OCI-LY3 (cell line): ENCODE measurements at regions not wholly inside any gene's neighbourhood (a gene's known extent, or its start where the extent isn't known, plus 50 kb on each side); places are given as distances from the start of the nearest gene placed in this dataset.

ENCODE experiments used
- H2AFZ ChIP-seq: fragments of 200-600, 300-600 bp; shearing (Covaris generic); 2 replicates; pipeline ENCODE4 v1.6.0; 2014; ENCODE audit warnings: antibody characterized with exemption, low read depth, low read length
- H3K27ac ChIP-seq: fragments of 200-600, 300-600 bp; sonication (generic); 2 replicates; pipeline ENCODE4 v1.5.1; 2014; ENCODE audit warnings: mild to moderate bottlenecking, low read length, moderate library complexity, mixed read lengths
- H3K27me3 ChIP-seq: fragments of 200-600, 300-600 bp; sonication (generic); 2 replicates; pipeline ENCODE4 v1.6.1; 2014; ENCODE audit warnings: low read depth, low read length, mixed read lengths
- H3K36me3 ChIP-seq: fragments of 200-600, 300-600 bp; sonication (generic); replicated peaks from 2 replicates; pipeline ENCODE3; 2014; ENCODE audit warnings: low read depth, low read length, mixed read lengths
- H3K4me1 ChIP-seq: fragments of 300-600, 200-600 bp; sonication (generic); 2 replicates; pipeline ENCODE4 v1.6.1; 2014; ENCODE audit warnings: low read length, mixed read lengths
- H3K4me2 ChIP-seq: fragments of 200-600, 300-600 bp; sonication (generic); 2 replicates; pipeline ENCODE4 v1.6.1; 2014; ENCODE audit warnings: low read length, mixed read lengths
- H3K4me3 ChIP-seq: fragments of 300-600, 200-600 bp; sonication (generic); 2 replicates; pipeline ENCODE4 v1.5.1; 2014; ENCODE audit warnings: antibody characterized with exemption, mild to moderate bottlenecking, low read length, moderate library complexity
- H3K79me2 ChIP-seq: fragments of 300-600, 200-600 bp; shearing (Covaris generic); 2 replicates; pipeline ENCODE4 v1.6.1; 2014; ENCODE audit warnings: mild to moderate bottlenecking, low read length, mixed read lengths
- H3K9ac ChIP-seq: fragments of 300-600, 200-600 bp; shearing (Covaris generic); 2 replicates; pipeline ENCODE4 v1.6.0; 2014; ENCODE audit warnings: mild to moderate bottlenecking, low read length, moderate library complexity
- H3K9me3 ChIP-seq: fragments of 200-600, 300-600 bp; shearing (Covaris generic); 2 replicates; pipeline ENCODE4 v1.6.1; 2014; ENCODE audit warnings: low read length, mixed read lengths; ENCODE audit not compliant: insufficient read depth
- H4K20me1 ChIP-seq: fragments of 200-600, 300-600 bp; sonication (generic); 2 replicates; pipeline ENCODE4 v1.6.1; 2016; ENCODE audit warnings: low read length, mixed read lengths; ENCODE audit not compliant: insufficient read depth
- CTCF ChIP-seq: fragments of 200-600, 300-600 bp; sonication (generic); IDR thresholded peaks from 2 replicates; pipeline ENCODE4 v1.5.1; 2014; ENCODE audit warnings: antibody characterized with exemption, low read length, low read depth
- EZH2phosphoT487 ChIP-seq: fragments of 200-600 bp; shearing (Covaris generic); IDR thresholded peaks from 2 replicates; pipeline ENCODE4 v1.6.1; 2018; ENCODE audit warnings: antibody characterized with exemption, mixed run types, low read depth

GRCh38 chr9:80571953-80572352 lies 1000.2 kb downstream of the TLE4 start:
- Histone ChIP-seq H3K79me2 (no peaks in the 10 kb centered on the region), H2AFZ (no peak overlapping the region), H3K9ac (no peak overlapping the region), H3K36me3 (no peaks in the 10 kb centered on the region), H4K20me1 (no peaks in the 10 kb centered on the region), H3K27me3 (no peaks in the 10 kb centered on the region), H3K4me2 (no peak overlapping the region), H3K4me1 (no peaks in the 10 kb centered on the region), H3K4me3 (no peak overlapping the region), H3K9me3 (no peaks in the 10 kb centered on the region), H3K27ac (no peak overlapping the region)
- TF ChIP-seq EZH2phosphoT487: no peak
- no peak for TF ChIP-seq CTCF

GRCh38 chr9:80569236-80569635 lies 997.5 kb downstream of the TLE4 start:
- TF ChIP-seq CTCF (no peak), EZH2phosphoT487 (no peak)
- no peaks in the 10 kb centered on the region for H4K20me1 ChIP-seq
- H3K9me3 ChIP-seq: no peaks in the 10 kb centered on the region
- H3K4me2 ChIP-seq: no peak overlapping the region
- H2AFZ ChIP-seq: no peak overlapping the region
- no peak overlapping the region for H3K4me3 ChIP-seq
- H3K27ac ChIP-seq: no peak overlapping the region
- no peak overlapping the region for H3K9ac ChIP-seq
- no peaks in the 10 kb centered on the region for H3K36me3 ChIP-seq
- no peaks in the 10 kb centered on the region for H3K79me2 ChIP-seq
- H3K4me1 ChIP-seq: no peaks in the 10 kb centered on the region
- no peaks in the 10 kb centered on the region for H3K27me3 ChIP-seq

- Histone ChIP-seq H3K27me3 (no peaks in the 10 kb centered on the region), H3K79me2 (no peaks in the 10 kb centered on the region), H3K9me3 (no peaks in the 10 kb centered on the region), H3K27ac (no peak overlapping the region), H3K4me1 (no peaks in the 10 kb centered on the region), H3K4me3 (no peak overlapping the region), H3K4me2 (no peak overlapping the region), H2AFZ (no peak overlapping the region), H4K20me1 (no peaks in the 10 kb centered on the region), H3K9ac (no peak overlapping the region), H3K36me3 (no peaks in the 10 kb centered on the region)
- TF ChIP-seq CTCF (no peak), EZH2phosphoT487 (no peak)
These were observed 989.8 kb downstream of the TLE4 start for GRCh38 chr9:80561526-80561925.

DNA sequence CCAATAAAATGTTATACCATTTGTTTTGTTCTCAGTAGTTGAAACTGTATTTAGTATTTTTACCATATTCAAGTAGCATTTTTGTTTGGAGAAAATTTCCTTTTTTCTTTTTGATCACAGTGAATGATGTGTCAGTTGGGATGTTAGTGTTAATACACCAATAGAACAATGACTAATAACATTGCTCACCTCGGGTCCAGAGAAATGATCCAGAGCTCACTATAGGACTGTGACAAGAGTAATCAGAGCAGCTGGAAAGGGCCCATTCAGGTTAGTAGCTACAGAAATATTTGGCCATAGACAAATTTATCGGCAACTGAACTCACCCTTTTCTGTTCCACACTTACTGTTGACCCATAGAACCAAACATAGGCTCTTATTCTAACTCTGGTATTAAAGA lies 989.2 kb downstream of the TLE4 start:
- no peak overlapping the region for H3K4me2 ChIP-seq
- no peak overlapping the region for H3K9ac ChIP-seq
- no peaks in the 10 kb centered on the region for H3K36me3 ChIP-seq
- no peak overlapping the region for H3K4me3 ChIP-seq
- H3K27me3 ChIP-seq: no peaks in the 10 kb centered on the region
- no peak overlapping the region for H2AFZ ChIP-seq
- H4K20me1 ChIP-seq: no peaks in the 10 kb centered on the region
- no peaks in the 10 kb centered on the region for H3K9me3 ChIP-seq
- no peak overlapping the region for H3K27ac ChIP-seq
- no peaks in the 10 kb centered on the region for H3K79me2 ChIP-seq
- TF ChIP-seq EZH2phosphoT487: no peak
- TF ChIP-seq CTCF: no peak
- H3K4me1 ChIP-seq: no peaks in the 10 kb centered on the region
